WTC11 (cell line): ENCODE measurements at regions not wholly inside any gene's neighbourhood (a gene's known extent, or its start where the extent isn't known, plus 50 kb on each side); places are given as distances from the start of the nearest gene placed in this dataset.

ENCODE experiments used
- ATAC-seq: fragments of 200-7000 bp; cut with Tn5 transposase; 2 replicates; pipeline ENCODE4 v1.10.0; 2021; ENCODE audit warnings: mild to moderate bottlenecking, moderate library complexity
- CTCF ChIA-PET: fragments of 300-600 bp; sonication (Branson Sonifier 250); formaldehyde crosslinking; loops from one replicate; lab custom pipeline; 2021; ENCODE audit warnings: antibody characterized with exemption; lab: Charles Lee
- POLR2A ChIA-PET: fragments of 350-600 bp; sonication (Branson Sonifier 250); formaldehyde crosslinking; loops from one replicate; lab custom pipeline; 2021; ENCODE audit warnings: antibody characterized with exemption; lab: Charles Lee
- DNase-seq: peaks from one replicate; pipeline ENCODE4 v3.0.0; 2021; ENCODE audit warnings: low spot score
- H3K27ac Mint-ChIP-seq: 2 replicates; pipeline ENCODE4 v1.8.0; 2021; ENCODE audit warnings: mixed read lengths
- H3K27me3 Mint-ChIP-seq: 2 replicates; pipeline ENCODE4 v1.8.0; 2021; ENCODE audit warnings: low read depth, mild to moderate bottlenecking, moderate library complexity, mixed read lengths
- H3K36me3 Mint-ChIP-seq: 2 replicates; pipeline ENCODE4 v1.8.0; 2021; ENCODE audit warnings: mixed read lengths
- H3K4me1 Mint-ChIP-seq: 2 replicates; pipeline ENCODE4 v1.8.0; 2022; ENCODE audit warnings: mixed read lengths
- H3K4me3 Mint-ChIP-seq: 2 replicates; pipeline ENCODE4 v1.8.0; 2021; ENCODE audit warnings: mild to moderate bottlenecking, moderate library complexity, mixed read lengths
- H3K9me3 Mint-ChIP-seq: 2 replicates; pipeline ENCODE4 v1.8.0; 2021; ENCODE audit warnings: mixed read lengths
- ARID4B ChIP-seq: sonication (generic); formaldehyde crosslinking; IDR thresholded peaks from 2 replicates; pipeline ENCODE4 v1.8.0; 2023; ENCODE audit warnings: missing genetic modification reagents, mild to moderate bottlenecking, borderline replicate concordance
- ATF1 ChIP-seq: sonication (generic); formaldehyde crosslinking; IDR thresholded peaks from 2 replicates; pipeline ENCODE4 v1.8.1; 2023; ENCODE audit warnings: mild to moderate bottlenecking, moderate library complexity, missing genetic modification reagents
- ATF2 ChIP-seq: sonication (generic); formaldehyde crosslinking; IDR thresholded peaks from 2 replicates; pipeline ENCODE4 v1.8.1; 2022; ENCODE audit warnings: low read depth, missing genetic modification reagents, borderline replicate concordance
- ATF3 ChIP-seq: sonication (generic); formaldehyde crosslinking; conservative IDR thresholded peaks from 2 replicates; pipeline ENCODE4 v1.8.1; 2022; ENCODE audit warnings: mild to moderate bottlenecking, missing genetic modification reagents
- CDX4 ChIP-seq: fragments of 250-450 bp; sonication (Bioruptor Pico); IDR thresholded peaks from 2 replicates; pipeline ENCODE4 v1.9.0; 2021; ENCODE audit warnings: moderate library complexity, mild to moderate bottlenecking, inconsistent platforms, borderline replicate concordance
- EMX1 ChIP-seq: fragments of 250-450 bp; sonication (Bioruptor Pico); IDR thresholded peaks from 2 replicates; pipeline ENCODE4 v1.8.0; 2021; ENCODE audit warnings: mild to moderate bottlenecking
- ERG ChIP-seq: fragments of 250-450 bp; sonication (Bioruptor Pico); IDR thresholded peaks from 2 replicates; pipeline ENCODE4 v1.8.0; 2021; ENCODE audit warnings: mild to moderate bottlenecking
- ESRRA ChIP-seq: sonication (generic); formaldehyde crosslinking; IDR thresholded peaks from 2 replicates; pipeline ENCODE4 v1.8.1; 2022; ENCODE audit warnings: mild to moderate bottlenecking, missing genetic modification reagents, borderline replicate concordance
- FOXJ3 ChIP-seq: sonication (generic); formaldehyde crosslinking; IDR thresholded peaks from 2 replicates; pipeline ENCODE4 v1.9.0; 2021; ENCODE audit warnings: missing genetic modification reagents, mild to moderate bottlenecking, borderline replicate concordance
- FOXP1 ChIP-seq: sonication (generic); formaldehyde crosslinking; IDR thresholded peaks from 2 replicates; pipeline ENCODE4 v1.8.0; 2022; ENCODE audit warnings: missing genetic modification reagents, mild to moderate bottlenecking, moderate library complexity, borderline replicate concordance
- MLX ChIP-seq: sonication (generic); formaldehyde crosslinking; IDR thresholded peaks from 2 replicates; pipeline ENCODE4 v1.8.1; 2023; ENCODE audit warnings: mild to moderate bottlenecking, missing genetic modification reagents, moderate library complexity
- NR3C1 ChIP-seq: sonication (generic); formaldehyde crosslinking; conservative IDR thresholded peaks from 2 replicates; pipeline ENCODE4 v1.8.1; 2023; ENCODE audit warnings: low read depth, mild to moderate bottlenecking, missing genetic modification reagents
- PREB ChIP-seq: sonication (generic); formaldehyde crosslinking; IDR thresholded peaks from 2 replicates; pipeline ENCODE4 v1.8.1; 2022; ENCODE audit warnings: mild to moderate bottlenecking, missing genetic modification reagents, moderate library complexity, borderline replicate concordance
- PRRX2 ChIP-seq: fragments of 250-450 bp; sonication (Bioruptor Pico); IDR thresholded peaks from 2 replicates; pipeline ENCODE4 v1.8.0; 2021; ENCODE audit warnings: mild to moderate bottlenecking
- ZBTB21 ChIP-seq: sonication (generic); formaldehyde crosslinking; IDR thresholded peaks from 2 replicates; pipeline ENCODE4 v1.8.1; 2023; ENCODE audit warnings: mild to moderate bottlenecking, missing genetic modification reagents, borderline replicate concordance
- ZNF138 ChIP-seq: sonication (generic); formaldehyde crosslinking; conservative IDR thresholded peaks from 2 replicates; pipeline ENCODE4 v1.8.1; 2022; ENCODE audit warnings: mild to moderate bottlenecking, moderate library complexity, missing genetic modification reagents

GRCh38 chr21:14013056-14013603 lies 197.6 kb downstream of the LIPI start:
- H3K9me3 Mint-ChIP-seq: peaks cover 12% of the 10 kb centered on the region
- H3K27ac Mint-ChIP-seq: no peak overlapping the region
- peaks cover 11% of the 10 kb centered on the region for H3K27me3 Mint-ChIP-seq
- POLR2A ChIA-PET: no interaction called here
- no peaks in the 10 kb centered on the region for H3K4me1 Mint-ChIP-seq
- ATAC-seq: no peak
- H3K4me3 Mint-ChIP-seq: no peak overlapping the region
- no peak for DNase-seq
- H3K36me3 Mint-ChIP-seq: peaks cover 18% of the 10 kb centered on the region
- TF ChIP-seq NR3C1 (CRISPR knock-in tag) (no peak), ATF2 (CRISPR knock-in tag) (no peak), ZBTB21 (CRISPR knock-in tag) (no peak), ESRRA (CRISPR knock-in tag) (no peak), MLX (CRISPR knock-in tag) (no peak), CDX4 (CRISPR knock-in tag) (no peak), ARID4B (CRISPR knock-in tag) (no peak), FOXP1 (CRISPR knock-in tag) (no peak), PRRX2 (CRISPR knock-in tag) (no peak), EMX1 (CRISPR knock-in tag) (no peak), ATF3 (CRISPR knock-in tag) (no peak), PREB (CRISPR knock-in tag) (no peak), ATF1 (CRISPR knock-in tag) (no peak), ZNF138 (CRISPR knock-in tag) (no peak), ERG (CRISPR knock-in tag) (no peak), FOXJ3 (CRISPR knock-in tag) (no peak)
- CTCF ChIA-PET: no interaction called here
